A549 (cell line): ENCODE measurements at regions not wholly inside any gene's neighbourhood (a gene's known extent, or its start where the extent isn't known, plus 50 kb on each side); places are given as distances from the start of the nearest gene placed in this dataset.

ENCODE experiments used
- ATAC-seq, 2 experiments: fragments of 200-7000 bp in 1 of 2; fragments of >200 bp in 1 of 2; cut with Nextera tagmentation in 1 of 2; cut with Tn5 transposase in 1 of 2; 3 replicates each; pipeline versions ENCODE4 v1.8.0 to v1.9.1; 2018 to 2020; ENCODE audit warnings: mild to moderate bottlenecking in 1 of 2, moderate library complexity in 1 of 2
- CTCF ChIA-PET: fragments of 300-600 bp; sonication (Branson Sonifier 250); formaldehyde crosslinking; extraction: SDS; loops from one replicate; lab custom pipeline; 2021; ENCODE audit warnings: antibody characterized with exemption, inconsistent platforms; lab: Yijun Ruan, JAX
- POLR2A ChIA-PET: fragments of 350-600 bp; formaldehyde crosslinking; extraction: SDS; loops from one replicate; lab custom pipeline; 2021; ENCODE audit warnings: antibody characterized with exemption, inconsistent platforms; lab: Yijun Ruan, JAX
- DNase-seq, 2 experiments: peaks; one replicate each; pipeline versions ENCODE4 v3.0.0 to v3.0.0-alpha.2; 2011 to 2016; ENCODE audit warnings: low read depth in 1 of 2, low spot score in 1 of 2
- FAIRE-seq: peaks from 2 replicates; lab custom pipeline; 2011; peaks lifted over from hg19 to GRCh38; lab: Jason Lieb, UNC
- H3K27ac ChIP-seq, 2 experiments: fragments of >200 bp; sonication (Bioruptor Twin); formaldehyde crosslinking; 3 replicates each; pipeline ENCODE4 v1.5.1; 2016 to 2017
- H3K4me1 ChIP-seq: fragments of >200 bp; sonication (Bioruptor Twin); formaldehyde crosslinking; 3 replicates; pipeline ENCODE4 v1.6.1; 2016
- H3K4me2 ChIP-seq: fragments of >200 bp; sonication (Bioruptor Twin); formaldehyde crosslinking; 3 replicates; pipeline ENCODE4 v1.6.1; 2016
- H3K4me3 ChIP-seq: fragments of >200 bp; sonication (Bioruptor Twin); formaldehyde crosslinking; 3 replicates; pipeline ENCODE4 v1.5.1; 2016
- H3K9me3 ChIP-seq: fragments of >200 bp; sonication (Bioruptor Twin); formaldehyde crosslinking; 3 replicates; pipeline ENCODE4 v1.6.1; 2016
- CTCF ChIP-seq: fragments of >200 bp; sonication (Bioruptor Twin); formaldehyde crosslinking; IDR thresholded peaks from 3 replicates; pipeline ENCODE4 v1.5.1; 2016
- EHF ChIP-seq: fragments of 250-450 bp; sonication (Bioruptor Pico); IDR thresholded peaks from 2 replicates; pipeline ENCODE4 v1.5.0; 2020; ENCODE audit warnings: mild to moderate bottlenecking
- ESRRA ChIP-seq: fragments of 150-350 bp; IDR thresholded peaks from 2 replicates; pipeline ENCODE4 v1.6.1; 2014; ENCODE audit warnings: mild to moderate bottlenecking, low read length, borderline replicate concordance
- FOSB ChIP-seq: fragments of 250-450 bp; sonication (Bioruptor Pico); IDR thresholded peaks from 2 replicates; pipeline ENCODE4 v1.5.0; 2020; ENCODE audit warnings: mild to moderate bottlenecking, moderate library complexity
- FOSL2 ChIP-seq, 2 experiments: fragments of 450-650 bp in 1 of 2; fragments of >200 bp in 1 of 2; sonication (Bioruptor Twin) in 1 of 2; formaldehyde crosslinking; IDR thresholded peaks; 2 replicates each; pipeline versions ENCODE4 v1.5.0 to v1.6.1; 2016 to 2020; ENCODE audit warnings: mild to moderate bottlenecking in 1 of 2, moderate library complexity in 1 of 2
- GATA3 ChIP-seq: IDR thresholded peaks from 2 replicates; pipeline ENCODE4 v1.6.1; 2012; ENCODE audit warnings: borderline replicate concordance
- HOXA7 ChIP-seq: fragments of 250-450 bp; sonication (Bioruptor Pico); IDR thresholded peaks from 2 replicates; pipeline ENCODE4 v1.5.0; 2020; ENCODE audit warnings: mild to moderate bottlenecking, moderate library complexity
- REST ChIP-seq: fragments of 200-600 bp; sonication (generic); IDR thresholded peaks from 2 replicates; pipeline ENCODE4 v1.6.1; 2016; ENCODE audit warnings: antibody characterized with exemption, mild to moderate bottlenecking, moderate library complexity
- SREBF2 ChIP-seq: fragments of 450-650 bp; IDR thresholded peaks from 2 replicates; pipeline ENCODE4 v1.6.1; 2014; ENCODE audit warnings: mild to moderate bottlenecking, moderate library complexity
- USF2 ChIP-seq: fragments of 450-650 bp; IDR thresholded peaks from 2 replicates; pipeline ENCODE4 v1.6.1; 2014; ENCODE audit warnings: antibody characterized with exemption
- ZC3H11A ChIP-seq: fragments of 450-650 bp; IDR thresholded peaks from 2 replicates; pipeline ENCODE4 v1.6.1; 2014; ENCODE audit warnings: antibody characterized with exemption, mild to moderate bottlenecking
- ZNF302 ChIP-seq: fragments of 250-450 bp; sonication (Bioruptor Pico); IDR thresholded peaks from 2 replicates; pipeline ENCODE4 v1.9.0; 2021; ENCODE audit warnings: inconsistent platforms, mild to moderate bottlenecking, moderate library complexity
- ZSCAN20 ChIP-seq: fragments of 250-450 bp; sonication (Bioruptor Pico); IDR thresholded peaks from 2 replicates; pipeline ENCODE4 v1.8.0; 2022; ENCODE audit warnings: mild to moderate bottlenecking, moderate library complexity
- WGBS: methylation state at CpG from one replicate; pipeline ENCODE4 v1.1.6; 2017; ENCODE audit errors: missing lambda C conversion rate; 5-methylcytosine and 5-hydroxymethylcytosine counted together
- TF ChIP-seq, protein P1 (sequence below): IDR thresholded peaks from 2 replicates; pipeline ENCODE4 v1.6.1; 2012

GRCh38 chr1:201667479-201667878, 128.6 kb downstream of the NAV1 start (continued):
- no peak for TF ChIP-seq REST
- TF ChIP-seq, all 56 proteins: peak for 0

GRCh38 chr1:201670517-201670916, 131.6 kb downstream of the NAV1 start:
- WGBS, result 100% methylated on average over 1 of the region's 1 CpG
- no peaks in the 10 kb centered on the region for H3K9me3 ChIP-seq
- no peak for ATAC-seq
- H3K4me2 ChIP-seq, result no peak overlapping the region
- no peak for DNase-seq
- H3K4me1 ChIP-seq, result peaks cover 12% of the 10 kb centered on the region; the same call in 2 of the 3 replicates
- FAIRE-seq, result no peak
- TF ChIP-seq ZC3H11A, result no peak
- no peak for TF ChIP-seq HOXA7 (CRISPR knock-in tag)
- TF ChIP-seq ZNF302 (CRISPR knock-in tag), result no peak
- TF ChIP-seq, protein P1, sequence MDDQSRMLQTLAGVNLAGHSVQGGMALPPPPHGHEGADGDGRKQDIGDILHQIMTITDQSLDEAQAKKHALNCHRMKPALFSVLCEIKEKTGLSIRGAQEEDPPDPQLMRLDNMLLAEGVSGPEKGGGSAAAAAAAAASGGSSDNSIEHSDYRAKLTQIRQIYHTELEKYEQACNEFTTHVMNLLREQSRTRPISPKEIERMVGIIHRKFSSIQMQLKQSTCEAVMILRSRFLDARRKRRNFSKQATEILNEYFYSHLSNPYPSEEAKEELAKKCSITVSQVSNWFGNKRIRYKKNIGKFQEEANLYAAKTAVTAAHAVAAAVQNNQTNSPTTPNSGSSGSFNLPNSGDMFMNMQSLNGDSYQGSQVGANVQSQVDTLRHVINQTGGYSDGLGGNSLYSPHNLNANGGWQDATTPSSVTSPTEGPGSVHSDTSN, result no peak
- TF ChIP-seq USF2, result no peak
- no peak for TF ChIP-seq ZSCAN20 (CRISPR knock-in tag)
- TF ChIP-seq EHF (CRISPR knock-in tag), result no peak
- TF ChIP-seq GATA3, result no peak
- no peak for TF ChIP-seq ESRRA
- no peak for TF ChIP-seq FOSL2 (IDR thresholded peaks at IDR 0.05)
- TF ChIP-seq FOSL2 (CRISPR knock-in tag; IDR thresholded peaks at IDR 0.05), result no peak
- no peak overlapping the region for H3K27ac ChIP-seq
- H3K4me3 ChIP-seq, result no peak overlapping the region
- CTCF ChIA-PET, result interaction anchor here (1.1 to 3.7 kb wide), 3 partner anchors 34 to 111 kb away, joined by 3 to 17 read pairs (median 6); no protein-coding TSS in a partner anchor
- POLR2A ChIA-PET, result no interaction called here

GRCh38 chr1:201672685-201673084, 133.8 kb downstream of the NAV1 start:
- no peaks in the 10 kb centered on the region for H3K9me3 ChIP-seq
- ChIA-PET POLR2A (no interaction called here), CTCF (interaction anchor here (0.8 to 3.7 kb wide), 8 partner anchors 18 to 237 kb away, joined by 3 to 17 read pairs (median 4); no protein-coding TSS in a partner anchor)
- no peak overlapping the region for H3K4me2 ChIP-seq
- peaks cover 25% of the 10 kb centered on the region for H3K4me1 ChIP-seq
- 87% methylated on average over 8 of the region's 8 CpGs for WGBS
- ATAC-seq (no peak), DNase-seq (no peak), FAIRE-seq (no peak)
- TF ChIP-seq CTCF (no peak), SREBF2 (no peak), FOSB (no peak), ZSCAN20 (CRISPR knock-in tag) (no peak)
- H3K27ac ChIP-seq, result no peak overlapping the region
- no peak overlapping the region for H3K4me3 ChIP-seq
